ENCODE measurements at regions not wholly inside any gene's neighbourhood (a gene's known extent, or its start where the extent isn't known, plus 50 kb on each side); places are given as distances from the start of the nearest gene placed in this dataset.

DNA sequence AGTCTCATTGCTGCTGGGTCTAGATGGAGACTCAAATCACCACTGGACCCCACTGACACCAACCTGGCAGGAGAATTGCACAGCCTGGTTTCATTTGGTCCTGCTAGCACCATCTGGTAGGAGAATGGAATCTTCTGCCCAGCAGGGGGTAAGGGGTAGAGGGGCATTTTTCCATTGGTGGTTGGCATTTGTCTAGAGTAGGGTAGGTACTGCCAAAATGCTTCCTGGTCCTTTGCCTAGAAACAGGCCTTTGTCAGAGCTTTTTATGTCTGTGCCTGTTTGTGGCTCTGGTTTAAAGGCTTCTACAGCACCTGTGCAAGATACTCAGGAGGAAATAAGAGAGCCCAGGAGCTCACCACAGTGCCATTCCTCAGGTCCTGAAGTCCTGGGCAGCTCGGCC lies 121.3 kb downstream of the KCTD12 start:
- Mint-ChIP-seq H3K9me3 (no peaks in the 10 kb centered on the region), H3K4me1 (ENCODE audit: low read depth) (peaks cover 18% of the 10 kb centered on the region), H3K36me3 (ENCODE audit: low read depth) (no peaks in the 10 kb centered on the region), H3K27ac (no peak overlapping the region), H3K4me3 (no peak overlapping the region), H3K27me3 (no peaks in the 10 kb centered on the region)
- TF ChIP-seq, protein P1, sequence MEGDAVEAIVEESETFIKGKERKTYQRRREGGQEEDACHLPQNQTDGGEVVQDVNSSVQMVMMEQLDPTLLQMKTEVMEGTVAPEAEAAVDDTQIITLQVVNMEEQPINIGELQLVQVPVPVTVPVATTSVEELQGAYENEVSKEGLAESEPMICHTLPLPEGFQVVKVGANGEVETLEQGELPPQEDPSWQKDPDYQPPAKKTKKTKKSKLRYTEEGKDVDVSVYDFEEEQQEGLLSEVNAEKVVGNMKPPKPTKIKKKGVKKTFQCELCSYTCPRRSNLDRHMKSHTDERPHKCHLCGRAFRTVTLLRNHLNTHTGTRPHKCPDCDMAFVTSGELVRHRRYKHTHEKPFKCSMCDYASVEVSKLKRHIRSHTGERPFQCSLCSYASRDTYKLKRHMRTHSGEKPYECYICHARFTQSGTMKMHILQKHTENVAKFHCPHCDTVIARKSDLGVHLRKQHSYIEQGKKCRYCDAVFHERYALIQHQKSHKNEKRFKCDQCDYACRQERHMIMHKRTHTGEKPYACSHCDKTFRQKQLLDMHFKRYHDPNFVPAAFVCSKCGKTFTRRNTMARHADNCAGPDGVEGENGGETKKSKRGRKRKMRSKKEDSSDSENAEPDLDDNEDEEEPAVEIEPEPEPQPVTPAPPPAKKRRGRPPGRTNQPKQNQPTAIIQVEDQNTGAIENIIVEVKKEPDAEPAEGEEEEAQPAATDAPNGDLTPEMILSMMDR (IDR thresholded peaks at IDR 0.05): no peak
- ATAC-seq: no peak
- POLR2A ChIA-PET: no interaction called here
- CTCF ChIA-PET: interaction anchor here (1.0 kb wide), 1 partner anchor 96 kb away, joined by 3 read pairs; no protein-coding TSS in a partner anchor
- intact Hi-C loops (cut with micrococcal nuclease): no loop called here
- no peak for DNase-seq

DNA sequence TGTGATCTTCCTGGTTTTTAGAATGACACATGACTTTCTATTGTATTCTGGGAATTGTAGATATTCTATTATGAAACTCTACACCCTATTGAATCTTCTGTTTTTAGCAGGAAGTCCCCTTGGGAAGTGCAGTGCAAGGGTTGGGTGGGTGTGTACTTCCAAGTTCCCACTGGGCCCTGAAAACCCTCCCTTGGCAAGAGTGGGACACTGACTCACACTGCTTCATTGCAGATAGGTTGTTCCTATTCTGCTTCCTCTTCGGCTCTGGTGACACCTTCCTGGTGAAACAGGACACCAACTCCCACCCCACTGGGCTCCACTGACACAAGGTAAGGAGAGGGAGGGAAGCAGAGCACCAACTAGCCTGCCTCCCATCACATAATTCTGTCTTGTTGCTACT lies 121.8 kb downstream of the KCTD12 start:
- CTCF ChIA-PET: interaction anchor here (1.0 kb wide), 1 partner anchor 96 kb away, joined by 3 read pairs; no protein-coding TSS in a partner anchor
- Mint-ChIP-seq H3K27ac (no peak overlapping the region), H3K4me3 (no peak overlapping the region), H3K27me3 (no peaks in the 10 kb centered on the region), H3K36me3 (ENCODE audit: low read depth) (no peaks in the 10 kb centered on the region), H3K4me1 (ENCODE audit: low read depth) (peaks cover 13% of the 10 kb centered on the region), H3K9me3 (no peaks in the 10 kb centered on the region)
- intact Hi-C loops (cut with micrococcal nuclease): no loop called here
- DNase-seq: no peak
- no peak for ATAC-seq
- POLR2A ChIA-PET: no interaction called here
- TF ChIP-seq, protein P1 (IDR thresholded peaks at IDR 0.05): no peak

DNA sequence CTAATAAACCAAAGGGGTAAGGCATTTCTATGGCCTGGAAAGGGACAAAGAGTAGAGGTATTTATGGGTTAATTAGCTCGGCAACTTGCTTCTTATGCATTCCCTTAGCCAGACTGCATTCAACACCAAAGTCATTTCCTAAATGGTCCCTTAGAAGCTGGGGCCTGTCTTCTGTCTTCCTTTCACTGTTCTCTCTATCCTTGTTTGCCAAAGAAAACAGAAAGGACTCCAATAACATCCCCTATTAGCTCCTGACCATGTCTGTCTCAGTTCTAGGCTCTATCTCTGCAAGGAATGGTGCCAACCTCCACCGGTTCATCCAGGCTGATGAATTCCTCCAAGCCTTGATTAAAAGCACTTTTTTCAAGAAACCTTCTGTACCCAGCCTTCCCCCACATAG lies 123.5 kb downstream of the KCTD12 start:
- no peaks in the 10 kb centered on the region for H3K36me3 Mint-ChIP-seq (ENCODE audit: low read depth)
- TF ChIP-seq, protein P1 (IDR thresholded peaks at IDR 0.05): no peak
- H3K4me3 Mint-ChIP-seq: no peak overlapping the region
- no peaks in the 10 kb centered on the region for H3K4me1 Mint-ChIP-seq (ENCODE audit: low read depth)
- no peak overlapping the region for H3K27ac Mint-ChIP-seq
- intact Hi-C loops (cut with micrococcal nuclease): no loop called here
- no peak for ATAC-seq
- no peak for DNase-seq
- no peaks in the 10 kb centered on the region for H3K27me3 Mint-ChIP-seq
- ChIA-PET CTCF (no interaction called here), POLR2A (no interaction called here)
- H3K9me3 Mint-ChIP-seq: no peaks in the 10 kb centered on the region

DNA sequence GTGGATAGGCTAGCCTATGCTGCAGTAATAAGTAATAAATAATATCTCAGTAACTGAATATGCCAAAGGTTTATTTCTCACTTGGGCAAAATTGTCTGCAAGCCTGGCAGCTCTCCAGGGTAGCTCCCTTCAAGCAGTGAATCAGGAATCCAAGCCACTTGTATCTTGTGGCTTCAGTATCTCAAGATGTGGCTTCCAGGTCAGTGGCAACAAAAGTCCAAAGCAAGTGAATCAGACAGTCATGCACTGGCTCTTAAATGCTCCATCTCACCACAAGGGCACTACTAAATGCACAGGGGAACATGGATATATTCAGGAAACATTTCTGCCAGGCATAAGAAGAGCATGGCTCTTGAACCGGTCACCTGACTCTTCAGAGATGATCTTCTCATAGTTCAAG lies 126.3 kb downstream of the KCTD12 start:
- Mint-ChIP-seq H3K27ac (no peak overlapping the region), H3K4me1 (ENCODE audit: low read depth) (no peaks in the 10 kb centered on the region), H3K4me3 (no peak overlapping the region), H3K36me3 (ENCODE audit: low read depth) (no peaks in the 10 kb centered on the region), H3K9me3 (no peaks in the 10 kb centered on the region), H3K27me3 (no peaks in the 10 kb centered on the region)
- ChIA-PET POLR2A (no interaction called here), CTCF (no interaction called here)
- DNase-seq (no peak), ATAC-seq (no peak)
- intact Hi-C loops (cut with micrococcal nuclease): no loop called here
- TF ChIP-seq, protein P1 (IDR thresholded peaks at IDR 0.05): no peak

DNA sequence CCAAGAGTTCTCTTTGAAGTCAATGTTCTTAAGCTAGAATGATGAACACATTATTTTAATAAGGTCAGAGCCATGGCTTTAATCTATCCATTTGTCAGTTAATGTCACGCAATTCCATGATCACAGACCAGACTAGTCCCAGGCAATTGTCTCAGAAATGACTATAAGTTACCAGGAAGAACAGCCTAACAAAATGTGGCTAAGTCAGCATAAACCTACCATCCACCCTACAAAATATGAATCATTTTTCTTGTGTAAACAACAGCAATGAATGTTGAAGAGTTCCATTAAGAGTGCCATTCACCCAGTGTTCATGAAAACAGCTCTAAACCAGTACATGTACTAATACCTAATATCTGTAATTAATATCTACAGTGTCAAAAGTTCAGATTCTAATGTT lies 127.5 kb downstream of the KCTD12 start:
- CTCF ChIA-PET: interaction anchor here (0.8 kb wide), 1 partner anchor 145 kb away, joined by 4 read pairs; no protein-coding TSS in a partner anchor
- H3K4me3 Mint-ChIP-seq: no peak overlapping the region

More for the DNA sequence above, 127.5 kb downstream of the KCTD12 start:
- POLR2A ChIA-PET: no interaction called here
- no peaks in the 10 kb centered on the region for H3K27me3 Mint-ChIP-seq
- no peaks in the 10 kb centered on the region for H3K4me1 Mint-ChIP-seq (ENCODE audit: low read depth)
- H3K36me3 Mint-ChIP-seq (ENCODE audit: low read depth): no peaks in the 10 kb centered on the region
- no peaks in the 10 kb centered on the region for H3K9me3 Mint-ChIP-seq
- H3K27ac Mint-ChIP-seq: no peak overlapping the region
- ATAC-seq (no peak), DNase-seq (no peak)
- TF ChIP-seq, protein P1 (IDR thresholded peaks at IDR 0.05): no peak
- intact Hi-C loops (cut with micrococcal nuclease): no loop called here
